ENCODE measurements at regions not wholly inside any gene's neighbourhood (a gene's known extent, or its start where the extent isn't known, plus 50 kb on each side); places are given as distances from the start of the nearest gene placed in this dataset.

GRCh38 chr1:38477811-38478210 lies 381.8 kb downstream of the RRAGC start:
- TF ChIP-seq POLR2AphosphoS5 (IDR thresholded peaks at IDR 0.05; ENCODE audit: low read depth, low read length) (no peak), REST (IDR thresholded peaks at IDR 0.05; ENCODE audit: insufficient read depth in 1 of 2, low read depth in 2 of 2, low read length in 2 of 2) (no peak), TAF1 (IDR thresholded peaks at IDR 0.05; ENCODE audit: borderline replicate concordance, insufficient read depth, low read length) (no peak)

All from PFSK-1 (cell line).